ENCODE measurements at regions not wholly inside any gene's neighbourhood (a gene's known extent, or its start where the extent isn't known, plus 50 kb on each side); places are given as distances from the start of the nearest gene placed in this dataset.
"Not testable (repeated sequence)": the region's sequence is repeated elsewhere in the genome, so short reads cannot be mapped to it uniquely, and the experiment has no call there.

DNA sequence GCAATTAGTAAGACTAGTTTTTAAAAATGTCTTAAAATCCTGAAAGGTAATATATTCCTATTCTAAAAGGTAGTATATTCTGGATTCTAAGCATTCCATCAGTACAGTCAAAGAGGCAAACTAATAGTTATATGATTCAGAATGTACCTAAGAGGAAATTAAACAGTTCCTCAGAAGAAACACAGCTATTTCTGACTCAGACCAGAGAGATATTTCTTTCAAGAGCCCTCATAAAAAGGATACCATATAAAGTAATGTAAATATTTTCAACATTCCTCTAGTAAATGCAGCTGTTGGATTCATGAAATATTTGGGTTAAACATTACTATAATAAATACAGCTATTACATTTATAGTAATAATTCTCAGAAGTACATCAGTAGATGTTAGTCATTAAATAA, 358.3 kb downstream of the MAGEB5 start:
- no peaks in the 10 kb centered on the region for H3K4me1 ChIP-seq
- intact Hi-C loops (cut with DNase I), result no loop called here

GRCh38 chrX:26562156-26562555, 346.2 kb downstream of the MAGEB5 start:
- Histone ChIP-seq H3K9me3 (no peaks in the 10 kb centered on the region), H3K36me3 (no peaks in the 10 kb centered on the region), H3K4me1 (no peaks in the 10 kb centered on the region), H3K27me3 (no peaks in the 10 kb centered on the region), H3K27ac (no peak overlapping the region), H3K4me3 (no peak overlapping the region)
- no peak for DNase-seq (ENCODE audit: low spot score in 2 of 2)
- intact Hi-C loops (cut with DNase I), result no loop called here
- TF ChIP-seq CTCF (IDR thresholded peaks at IDR 0.05), result no peak

More for the DNA sequence above, 358.3 kb downstream of the MAGEB5 start:
- no peaks in the 10 kb centered on the region for H3K27me3 ChIP-seq
- no peaks in the 10 kb centered on the region for H3K36me3 ChIP-seq
- H3K4me3 ChIP-seq, result no peak overlapping the region
- H3K27ac ChIP-seq, result no peak overlapping the region
- no peaks in the 10 kb centered on the region for H3K9me3 ChIP-seq
- no peak for TF ChIP-seq CTCF (IDR thresholded peaks at IDR 0.05)
- DNase-seq (ENCODE audit: low spot score in 2 of 2), result no peak

- no peak for TF ChIP-seq CTCF (IDR thresholded peaks at IDR 0.05)
- Histone ChIP-seq H3K9me3 (no peaks in the 10 kb centered on the region), H3K27me3 (no peaks in the 10 kb centered on the region), H3K4me1 (no peaks in the 10 kb centered on the region), H3K4me3 (no peak overlapping the region), H3K27ac (no peak overlapping the region), H3K36me3 (no peaks in the 10 kb centered on the region)
- intact Hi-C loops (cut with DNase I), result no loop called here
- DNase-seq (ENCODE audit: low spot score in 2 of 2), result no peak
Observed at GRCh38 chrX:26559855-26560254, 343.9 kb downstream of the MAGEB5 start.

- Histone ChIP-seq H3K27ac (no peak overlapping the region), H3K36me3 (no peaks in the 10 kb centered on the region), H3K9me3 (no peaks in the 10 kb centered on the region), H3K4me3 (no peak overlapping the region), H3K27me3 (no peaks in the 10 kb centered on the region), H3K4me1 (no peaks in the 10 kb centered on the region)
- intact Hi-C loops (cut with DNase I), result no loop called here
- TF ChIP-seq CTCF (IDR thresholded peaks at IDR 0.05), result no peak
- no peak for DNase-seq (ENCODE audit: low spot score in 2 of 2)
Observed at GRCh38 chrX:26558719-26559386, 342.9 kb downstream of the MAGEB5 start.

DNA sequence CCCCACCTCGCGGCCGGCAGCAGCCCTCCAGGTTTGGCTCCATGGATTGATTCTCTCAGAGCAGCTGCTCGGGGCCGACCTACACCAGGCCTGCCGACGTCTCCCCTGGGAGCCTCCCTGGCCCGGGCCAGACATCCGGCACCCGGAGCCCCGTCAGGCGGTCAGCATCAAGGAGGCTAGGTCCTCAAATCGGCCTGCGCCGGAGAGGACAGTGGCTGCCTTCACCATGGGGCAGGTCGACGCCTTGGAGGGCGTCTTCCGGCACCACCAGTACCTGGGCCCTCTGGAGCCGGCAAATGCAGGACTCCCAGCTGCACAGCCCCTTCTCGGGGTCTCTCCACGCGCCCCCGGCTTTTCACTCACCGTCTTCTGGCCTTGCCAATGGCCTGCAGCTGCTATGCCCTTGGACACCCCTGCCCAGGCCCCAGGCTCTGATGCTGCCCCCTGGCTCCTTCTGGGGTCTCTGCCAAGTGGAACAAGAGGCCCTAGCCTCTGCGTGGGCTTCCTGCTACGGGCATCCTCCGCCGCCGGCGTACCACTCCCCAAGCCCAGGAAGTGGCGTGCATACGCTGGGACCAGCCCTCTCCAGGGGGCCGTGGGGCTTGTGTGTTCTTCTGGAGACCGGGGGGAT, 341.8 kb downstream of the MAGEB5 start:
- H3K36me3 ChIP-seq, result no peaks in the 10 kb centered on the region
- H3K4me1 ChIP-seq, result no peaks in the 10 kb centered on the region
- intact Hi-C loops (cut with DNase I), result no loop called here
- no peak for TF ChIP-seq CTCF (IDR thresholded peaks at IDR 0.05)
- no peaks in the 10 kb centered on the region for H3K27me3 ChIP-seq
- H3K27ac ChIP-seq, result no peak overlapping the region
- DNase-seq (ENCODE audit: low spot score in 2 of 2), result no peak
- H3K9me3 ChIP-seq, result no peaks in the 10 kb centered on the region
- H3K4me3 ChIP-seq, result no peak overlapping the region

DNA sequence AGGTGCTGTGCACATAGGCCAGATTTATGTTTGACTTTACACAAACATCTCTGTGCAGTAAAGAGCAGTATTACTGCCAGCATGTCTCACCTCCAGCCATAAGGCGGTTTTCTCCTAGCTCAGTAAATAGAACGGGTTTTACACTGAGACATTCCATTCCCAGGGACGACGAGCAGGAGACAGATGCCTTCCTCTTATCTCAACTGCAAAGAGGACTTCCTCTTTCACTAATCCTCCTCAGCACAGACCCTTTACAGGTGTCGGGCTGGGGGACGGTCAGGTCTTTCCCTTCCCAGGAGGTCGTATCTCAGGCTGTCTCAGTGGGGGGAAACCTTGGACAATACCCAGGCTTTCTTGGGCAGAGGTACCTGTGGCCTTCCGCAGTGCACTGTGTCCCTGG, 309.8 kb downstream of the MAGEB5 start:
- intact Hi-C loops (cut with DNase I), result not testable (repeated sequence)

More for the DNA sequence above, 309.8 kb downstream of the MAGEB5 start:
- DNase-seq (ENCODE audit: low spot score in 2 of 2); H3K9me3 ChIP-seq; H3K27ac ChIP-seq; H3K4me3 ChIP-seq; H3K36me3 ChIP-seq; H3K4me1 ChIP-seq; H3K27me3 ChIP-seq: not testable (repeated sequence)
